Fibroblast of lung (primary cell): ENCODE measurements at regions not wholly inside any gene's neighbourhood (a gene's known extent, or its start where the extent isn't known, plus 50 kb on each side); places are given as distances from the start of the nearest gene placed in this dataset.

Experiments used
- CTCF ChIP-seq, 2 donors: IDR thresholded peaks in 1 of 2; conservative IDR thresholded peaks in 1 of 2; 1 replicate in 1 of 2; 2 replicates in 1 of 2; pipeline ENCODE4 v1.5.1; 2011 to 2012; ENCODE audit warnings: low read length in 2 of 2, control low read depth in 1 of 2, inconsistent platforms in 1 of 2, low read depth in 1 of 2, mild to moderate bottlenecking in 1 of 2
- EZH2 ChIP-seq: IDR thresholded peaks from 2 replicates; pipeline ENCODE4 v1.5.1; 2012; ENCODE audit warnings: low read length, control low read depth, mild to moderate bottlenecking; ENCODE audit errors: missing control alignments

GRCh38 chrX:16465081-16465876 is 184.7 kb upstream of the S100G start:
- TF ChIP-seq CTCF (conservative IDR thresholded peaks at IDR 0.05 in 1 of 2, IDR thresholded peaks at IDR 0.05 in 1 of 2; ENCODE audit: low read depth in 1 of 2, low read length in 2 of 2) (no peak), EZH2 (no peak)
